Superior temporal gyrus (tissue), 1 donor: ENCODE measurements at regions not wholly inside any gene's neighbourhood (a gene's known extent, or its start where the extent isn't known, plus 50 kb on each side); places are given as distances from the start of the nearest gene placed in this dataset.

Source experiments
- DNase-seq: peaks from one replicate; pipeline ENCODE4 v3.0.0-alpha.2; 2016; ENCODE audit errors: extremely low spot score

GRCh38 chr12:107320033-107320928 lies 226.9 kb upstream of the CRY1 start:
- DNase-seq: no peak

- no peak for DNase-seq
Measured at GRCh38 chr12:107320929-107321631, 227.7 kb upstream of the CRY1 start.

GRCh38 chr12:107322063-107322462 lies 228.7 kb upstream of the CRY1 start:
- DNase-seq: no peak

GRCh38 chr12:107325075-107325608 lies 231.8 kb upstream of the CRY1 start:
- DNase-seq: no peak

GRCh38 chr12:107326237-107326636 lies 232.9 kb upstream of the CRY1 start:
- no peak for DNase-seq

GRCh38 chr12:107327651-107328182 lies 234.4 kb upstream of the CRY1 start:
- no peak for DNase-seq

- DNase-seq: no peak
Measured at GRCh38 chr12:107328442-107329133, 235.2 kb upstream of the CRY1 start.

GRCh38 chr12:107329569-107330324 lies 236.4 kb upstream of the CRY1 start:
- no peak for DNase-seq

GRCh38 chr12:107330831-107331431 lies 237.6 kb upstream of the CRY1 start:
- no peak for DNase-seq

- no peak for DNase-seq
Measured at GRCh38 chr12:107331471-107331870, 238.1 kb upstream of the CRY1 start.

GRCh38 chr12:107331912-107332311 lies 238.6 kb upstream of the CRY1 start:
- no peak for DNase-seq

- DNase-seq: no peak
Measured at GRCh38 chr12:107332743-107333142, 239.4 kb upstream of the CRY1 start.

- no peak for DNase-seq
Measured at GRCh38 chr12:107335802-107336570, 242.6 kb upstream of the CRY1 start.

- no peak for DNase-seq
Measured at GRCh38 chr12:107336695-107337094, 243.3 kb upstream of the CRY1 start.

- DNase-seq: no peak
Measured at GRCh38 chr12:107337346-107338095, 244.2 kb upstream of the CRY1 start.

GRCh38 chr12:107339487-107339886 lies 246.1 kb upstream of the CRY1 start:
- DNase-seq: no peak

GRCh38 chr12:107339932-107340331 lies 246.6 kb upstream of the CRY1 start:
- no peak for DNase-seq

GRCh38 chr12:107340898-107341297 lies 247.5 kb upstream of the CRY1 start:
- DNase-seq: no peak
